Endothelial cell (in vitro differentiated cells): ENCODE measurements at regions not wholly inside any gene's neighbourhood (a gene's known extent, or its start where the extent isn't known, plus 50 kb on each side); places are given as distances from the start of the nearest gene placed in this dataset.

Experiments used
- DNase-seq: peaks from one replicate; pipeline ENCODE4 v3.0.0; 2021; ENCODE audit warnings: low spot score
- H3K27ac Mint-ChIP-seq: one replicate; pipeline ENCODE4 v1.8.0; 2021; ENCODE audit warnings: mixed read lengths, inconsistent platforms; ENCODE audit not compliant: unreplicated experiment
- H3K27me3 Mint-ChIP-seq: one replicate; pipeline ENCODE4 v1.8.0; 2021; ENCODE audit warnings: mild to moderate bottlenecking, moderate library complexity, mixed read lengths, inconsistent platforms; ENCODE audit not compliant: unreplicated experiment
- H3K36me3 Mint-ChIP-seq: one replicate; pipeline ENCODE4 v1.8.0; 2021; ENCODE audit warnings: mild to moderate bottlenecking, low read depth, mixed read lengths, inconsistent platforms; ENCODE audit not compliant: unreplicated experiment
- H3K4me1 Mint-ChIP-seq: one replicate; pipeline ENCODE4 v1.8.0; 2021; ENCODE audit warnings: mild to moderate bottlenecking, mixed read lengths, inconsistent platforms; ENCODE audit not compliant: unreplicated experiment
- H3K4me3 Mint-ChIP-seq: one replicate; pipeline ENCODE4 v1.8.0; 2021; ENCODE audit warnings: mild to moderate bottlenecking, mixed read lengths, inconsistent platforms; ENCODE audit not compliant: unreplicated experiment
- H3K9me3 Mint-ChIP-seq: one replicate; pipeline ENCODE4 v1.8.0; 2021; ENCODE audit warnings: mixed read lengths, inconsistent platforms; ENCODE audit not compliant: unreplicated experiment
- CTCF ChIP-seq: fragments of 200-600 bp; sonication (generic); IDR thresholded peaks from one replicate; pipeline ENCODE4 v1.5.0; 2021; ENCODE audit warnings: antibody characterized with exemption; ENCODE audit not compliant: unreplicated experiment

GRCh38 chr18:44411262-44411905 lies 269.3 kb upstream of the SETBP1 start:
- Mint-ChIP-seq H3K9me3 (no peaks in the 10 kb centered on the region), H3K4me3 (no peak overlapping the region), H3K27me3 (peaks cover 3% of the 10 kb centered on the region), H3K4me1 (no peaks in the 10 kb centered on the region), H3K36me3 (no peaks in the 10 kb centered on the region), H3K27ac (no peak overlapping the region)
- no peak for TF ChIP-seq CTCF
- no peak for DNase-seq

GRCh38 chr18:44411976-44412375 lies 268.7 kb upstream of the SETBP1 start:
- no peak overlapping the region for H3K4me3 Mint-ChIP-seq
- no peaks in the 10 kb centered on the region for H3K4me1 Mint-ChIP-seq
- H3K9me3 Mint-ChIP-seq: no peaks in the 10 kb centered on the region
- no peaks in the 10 kb centered on the region for H3K36me3 Mint-ChIP-seq
- TF ChIP-seq CTCF: no peak
- H3K27me3 Mint-ChIP-seq: peaks cover 3% of the 10 kb centered on the region
- no peak for DNase-seq
- H3K27ac Mint-ChIP-seq: no peak overlapping the region

GRCh38 chr18:44423814-44424644 lies 256.7 kb upstream of the SETBP1 start:
- H3K36me3 Mint-ChIP-seq: no peaks in the 10 kb centered on the region
- no peak for TF ChIP-seq CTCF
- no peak for DNase-seq
- no peak overlapping the region for H3K4me3 Mint-ChIP-seq
- peaks cover 3% of the 10 kb centered on the region for H3K9me3 Mint-ChIP-seq
- peaks cover 4% of the 10 kb centered on the region for H3K4me1 Mint-ChIP-seq
- H3K27me3 Mint-ChIP-seq: no peaks in the 10 kb centered on the region
- no peak overlapping the region for H3K27ac Mint-ChIP-seq

- peaks cover 4% of the 10 kb centered on the region for H3K4me1 Mint-ChIP-seq
- no peak for TF ChIP-seq CTCF
- H3K27ac Mint-ChIP-seq: no peak overlapping the region
- no peak for DNase-seq
- peaks cover 3% of the 10 kb centered on the region for H3K9me3 Mint-ChIP-seq
- no peaks in the 10 kb centered on the region for H3K27me3 Mint-ChIP-seq
- no peaks in the 10 kb centered on the region for H3K36me3 Mint-ChIP-seq
- no peak overlapping the region for H3K4me3 Mint-ChIP-seq
These were observed 256.0 kb upstream of the SETBP1 start for GRCh38 chr18:44424645-44425035.

GRCh38 chr18:44425161-44425560 lies 255.5 kb upstream of the SETBP1 start:
- Mint-ChIP-seq H3K27ac (no peak overlapping the region), H3K9me3 (peaks cover 3% of the 10 kb centered on the region), H3K4me1 (peaks cover 4% of the 10 kb centered on the region), H3K27me3 (no peaks in the 10 kb centered on the region), H3K36me3 (no peaks in the 10 kb centered on the region), H3K4me3 (no peak overlapping the region)
- no peak for TF ChIP-seq CTCF
- no peak for DNase-seq
